ENCODE measurements at regions not wholly inside any gene's neighbourhood (a gene's known extent, or its start where the extent isn't known, plus 50 kb on each side); places are given as distances from the start of the nearest gene placed in this dataset.
"Not testable (repeated sequence)": the region's sequence is repeated elsewhere in the genome, so short reads cannot be mapped to it uniquely, and the experiment has no call there.

DNA sequence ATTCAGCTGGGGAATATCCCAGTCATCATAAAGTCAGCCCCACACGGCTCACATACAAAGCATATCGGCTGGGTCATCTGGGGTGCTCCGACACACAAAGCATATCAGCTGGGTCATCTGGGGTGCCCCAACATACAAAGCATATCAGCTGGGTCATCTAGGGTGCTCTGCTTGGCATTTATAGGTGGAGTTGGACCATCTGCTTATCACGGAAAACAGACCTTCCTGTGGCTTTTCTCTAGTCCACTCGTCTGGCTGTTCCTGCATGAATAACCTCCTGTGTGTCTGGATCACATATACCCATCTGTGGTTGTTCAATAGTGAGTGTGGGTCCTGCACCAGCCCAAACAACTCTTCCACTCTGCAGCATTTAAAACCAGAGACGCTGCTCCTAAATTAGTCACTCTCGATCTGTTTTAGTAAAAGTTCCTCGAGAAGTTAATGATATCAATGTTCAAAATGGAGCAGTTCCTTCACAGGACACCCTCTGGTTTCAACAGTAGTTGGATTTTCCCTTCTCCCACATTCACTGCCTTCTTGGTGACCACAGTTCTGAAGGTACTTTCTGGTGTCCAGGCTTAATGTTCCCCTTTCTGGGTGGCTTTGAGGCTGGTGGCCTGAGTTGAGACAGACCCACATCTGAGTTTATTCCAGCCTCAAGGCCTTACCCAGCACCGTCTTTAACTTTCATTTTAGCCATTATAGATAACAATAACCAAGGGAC, 70.0 kb upstream of the FRG1 start:
- H3K4me1 ChIP-seq (ENCODE audit: control insufficient read depth in 2 of 3, insufficient read depth in 2 of 3, low read depth in 1 of 3, low read length in 3 of 3) = no peaks in the 10 kb centered on the region
- FAIRE-seq = no peak
- no peaks in the 10 kb centered on the region for H3K9me3 ChIP-seq (ENCODE audit: control insufficient read depth in 2 of 3, insufficient read depth in 1 of 3, low read length in 3 of 3)
- H3K9ac ChIP-seq (ENCODE audit: low read length in 3 of 3) = no peak overlapping the region
- no peak overlapping the region for H3K4me3 ChIP-seq (ENCODE audit: low read length in 3 of 3)
- H3K27me3 ChIP-seq (ENCODE audit: control insufficient read depth, insufficient read depth, low read length) = no peaks in the 10 kb centered on the region
- no peaks in the 10 kb centered on the region for H3K36me3 ChIP-seq (ENCODE audit: control insufficient read depth in 2 of 3, insufficient read depth in 3 of 3, low read length in 3 of 3)
- no peak for DNase-seq
- H3K27ac ChIP-seq (ENCODE audit: low read depth in 2 of 2, low read length in 2 of 2) = no peak overlapping the region
- intact Hi-C loops (cut with DNase I) = no loop called here
- TF ChIP-seq, protein P1, sequence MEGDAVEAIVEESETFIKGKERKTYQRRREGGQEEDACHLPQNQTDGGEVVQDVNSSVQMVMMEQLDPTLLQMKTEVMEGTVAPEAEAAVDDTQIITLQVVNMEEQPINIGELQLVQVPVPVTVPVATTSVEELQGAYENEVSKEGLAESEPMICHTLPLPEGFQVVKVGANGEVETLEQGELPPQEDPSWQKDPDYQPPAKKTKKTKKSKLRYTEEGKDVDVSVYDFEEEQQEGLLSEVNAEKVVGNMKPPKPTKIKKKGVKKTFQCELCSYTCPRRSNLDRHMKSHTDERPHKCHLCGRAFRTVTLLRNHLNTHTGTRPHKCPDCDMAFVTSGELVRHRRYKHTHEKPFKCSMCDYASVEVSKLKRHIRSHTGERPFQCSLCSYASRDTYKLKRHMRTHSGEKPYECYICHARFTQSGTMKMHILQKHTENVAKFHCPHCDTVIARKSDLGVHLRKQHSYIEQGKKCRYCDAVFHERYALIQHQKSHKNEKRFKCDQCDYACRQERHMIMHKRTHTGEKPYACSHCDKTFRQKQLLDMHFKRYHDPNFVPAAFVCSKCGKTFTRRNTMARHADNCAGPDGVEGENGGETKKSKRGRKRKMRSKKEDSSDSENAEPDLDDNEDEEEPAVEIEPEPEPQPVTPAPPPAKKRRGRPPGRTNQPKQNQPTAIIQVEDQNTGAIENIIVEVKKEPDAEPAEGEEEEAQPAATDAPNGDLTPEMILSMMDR (IDR thresholded peaks at IDR 0.05; ENCODE audit: borderline replicate concordance, extremely low read depth, insufficient read depth) = no peak

DNA sequence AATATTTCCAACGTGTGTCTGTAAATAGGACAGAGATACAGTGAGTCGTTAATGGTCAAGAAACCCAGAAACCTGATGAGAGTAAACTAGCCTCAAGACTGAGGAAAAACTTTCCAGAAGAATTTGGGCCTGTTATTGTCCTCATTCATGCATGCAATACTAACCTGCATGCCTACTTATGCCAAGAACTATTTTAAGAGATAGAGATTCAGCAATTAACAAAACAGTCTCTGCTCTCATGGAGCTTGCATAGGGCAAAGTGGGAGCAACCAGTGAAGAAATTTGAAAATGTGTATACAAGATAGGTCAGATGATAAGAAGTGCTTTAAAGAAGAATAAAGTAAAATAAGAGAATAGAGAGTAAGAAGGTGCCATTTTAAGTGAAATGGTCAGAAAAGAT, 66.1 kb upstream of the FRG1 start:
- no peak overlapping the region for H3K9ac ChIP-seq (ENCODE audit: low read length in 3 of 3)

DNA sequence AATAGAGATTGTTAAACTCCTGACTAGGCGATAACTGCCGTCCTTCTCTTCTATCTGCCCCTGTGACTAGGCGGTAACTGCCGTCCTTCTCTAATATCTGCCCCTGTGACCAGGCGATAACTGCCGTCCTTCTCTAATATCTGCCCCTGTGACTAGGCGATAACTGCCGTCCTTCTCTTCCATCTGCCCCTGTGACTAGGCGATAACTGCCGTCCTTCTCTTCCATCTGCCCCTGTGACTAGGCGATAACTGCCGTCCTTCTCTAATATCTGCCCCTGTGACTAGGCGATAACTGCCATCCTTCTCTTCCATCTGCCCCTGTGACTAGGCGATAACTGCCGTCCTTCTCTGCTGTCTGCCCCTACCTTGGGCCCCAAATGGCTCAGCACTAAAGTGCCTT, 59.5 kb upstream of the FRG1 start:
- H3K9me3 ChIP-seq (ENCODE audit: control insufficient read depth in 2 of 3, insufficient read depth in 1 of 3, low read length in 3 of 3); H3K36me3 ChIP-seq (ENCODE audit: control insufficient read depth in 2 of 3, insufficient read depth in 3 of 3, low read length in 3 of 3); H3K9ac ChIP-seq (ENCODE audit: low read length in 3 of 3); H3K27me3 ChIP-seq (ENCODE audit: control insufficient read depth, insufficient read depth, low read length); FAIRE-seq; H3K4me1 ChIP-seq (ENCODE audit: control insufficient read depth in 2 of 3, insufficient read depth in 2 of 3, low read depth in 1 of 3, low read length in 3 of 3); H3K27ac ChIP-seq (ENCODE audit: low read depth in 2 of 2, low read length in 2 of 2); intact Hi-C loops (cut with DNase I): not testable (repeated sequence)
- peak overlapping the region in 1 of 3 donors; percentile 11 for H3K4me3 ChIP-seq (ENCODE audit: low read length in 3 of 3)
- DNase-seq = peak in 1 of 5 donors; percentile 91

More for the DNA sequence above, 66.1 kb upstream of the FRG1 start:
- no peaks in the 10 kb centered on the region for H3K27me3 ChIP-seq (ENCODE audit: control insufficient read depth, insufficient read depth, low read length)
- DNase-seq (no peak), FAIRE-seq (no peak)
- H3K4me3 ChIP-seq (ENCODE audit: low read length in 3 of 3) = no peak overlapping the region
- no peaks in the 10 kb centered on the region for H3K4me1 ChIP-seq (ENCODE audit: control insufficient read depth in 2 of 3, insufficient read depth in 2 of 3, low read depth in 1 of 3, low read length in 3 of 3)
- intact Hi-C loops (cut with DNase I) = no loop called here
- no peak overlapping the region for H3K27ac ChIP-seq (ENCODE audit: low read depth in 2 of 2, low read length in 2 of 2)
- TF ChIP-seq, protein P1 (IDR thresholded peaks at IDR 0.05; ENCODE audit: borderline replicate concordance, extremely low read depth, insufficient read depth) = no peak
- no peaks in the 10 kb centered on the region for H3K36me3 ChIP-seq (ENCODE audit: control insufficient read depth in 2 of 3, insufficient read depth in 3 of 3, low read length in 3 of 3)
- no peaks in the 10 kb centered on the region for H3K9me3 ChIP-seq (ENCODE audit: control insufficient read depth in 2 of 3, insufficient read depth in 1 of 3, low read length in 3 of 3)

DNA sequence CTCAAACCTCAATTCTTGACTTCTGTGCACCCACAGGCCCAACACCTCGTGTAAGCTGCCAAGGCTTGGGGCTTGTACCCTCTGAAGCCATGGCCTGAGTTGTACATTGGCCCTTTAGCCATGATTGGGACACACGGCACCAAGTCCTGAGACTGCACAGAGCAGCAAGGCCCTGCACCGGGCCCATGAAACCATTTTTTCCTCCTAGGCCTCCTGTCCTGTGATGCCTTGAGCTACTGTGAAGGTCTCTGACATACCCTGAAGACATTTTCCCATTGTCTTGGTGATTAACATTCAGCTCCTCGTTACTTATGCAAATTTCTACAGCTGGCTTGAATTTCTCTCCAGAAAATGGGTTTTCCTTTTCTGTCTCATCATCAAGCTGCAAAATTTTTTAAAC, 52.3 kb upstream of the FRG1 start:
- H3K9ac ChIP-seq (ENCODE audit: low read length in 3 of 3); H3K27ac ChIP-seq (ENCODE audit: low read depth in 2 of 2, low read length in 2 of 2); DNase-seq; FAIRE-seq; H3K27me3 ChIP-seq (ENCODE audit: control insufficient read depth, insufficient read depth, low read length); H3K4me3 ChIP-seq (ENCODE audit: low read length in 3 of 3); H3K9me3 ChIP-seq (ENCODE audit: control insufficient read depth in 2 of 3, insufficient read depth in 1 of 3, low read length in 3 of 3); H3K36me3 ChIP-seq (ENCODE audit: control insufficient read depth in 2 of 3, insufficient read depth in 3 of 3, low read length in 3 of 3); H3K4me1 ChIP-seq (ENCODE audit: control insufficient read depth in 2 of 3, insufficient read depth in 2 of 3, low read depth in 1 of 3, low read length in 3 of 3); intact Hi-C loops (cut with DNase I): not testable (repeated sequence)
